IPS-20b (cell line): ENCODE measurements at regions not wholly inside any gene's neighbourhood (a gene's known extent, or its start where the extent isn't known, plus 50 kb on each side); places are given as distances from the start of the nearest gene placed in this dataset.

ENCODE experiments used
- H3K27ac ChIP-seq: one replicate; pipeline ENCODE4 v1.5.1; 2013; ENCODE audit warnings: low read length
- H3K27me3 ChIP-seq: 2 replicates; pipeline ENCODE4 v1.6.1; 2013; ENCODE audit warnings: mild to moderate bottlenecking, low read length, inconsistent platforms; ENCODE audit not compliant: insufficient read depth
- H3K36me3 ChIP-seq: 2 replicates; pipeline ENCODE4 v1.6.1; 2013; ENCODE audit warnings: low read depth, mild to moderate bottlenecking, inconsistent platforms, low read length, moderate library complexity; ENCODE audit not compliant: insufficient read depth
- H3K4me1 ChIP-seq: 2 replicates; pipeline ENCODE4 v1.6.1; 2013; ENCODE audit warnings: mild to moderate bottlenecking, control low read depth, inconsistent platforms, low read length, moderate library complexity; ENCODE audit not compliant: insufficient read depth
- H3K4me3 ChIP-seq: 2 replicates; pipeline ENCODE4 v1.5.1; 2013; ENCODE audit warnings: mild to moderate bottlenecking, low read length, inconsistent platforms
- H3K9ac ChIP-seq: 2 replicates; pipeline ENCODE4 v1.6.1; 2013; ENCODE audit warnings: low read depth, mild to moderate bottlenecking, inconsistent platforms, low read length, moderate library complexity
- H3K9me3 ChIP-seq: 2 replicates; pipeline ENCODE4 v1.6.1; 2013; ENCODE audit warnings: mild to moderate bottlenecking, low read depth, low read length, inconsistent platforms; ENCODE audit not compliant: insufficient read depth

DNA sequence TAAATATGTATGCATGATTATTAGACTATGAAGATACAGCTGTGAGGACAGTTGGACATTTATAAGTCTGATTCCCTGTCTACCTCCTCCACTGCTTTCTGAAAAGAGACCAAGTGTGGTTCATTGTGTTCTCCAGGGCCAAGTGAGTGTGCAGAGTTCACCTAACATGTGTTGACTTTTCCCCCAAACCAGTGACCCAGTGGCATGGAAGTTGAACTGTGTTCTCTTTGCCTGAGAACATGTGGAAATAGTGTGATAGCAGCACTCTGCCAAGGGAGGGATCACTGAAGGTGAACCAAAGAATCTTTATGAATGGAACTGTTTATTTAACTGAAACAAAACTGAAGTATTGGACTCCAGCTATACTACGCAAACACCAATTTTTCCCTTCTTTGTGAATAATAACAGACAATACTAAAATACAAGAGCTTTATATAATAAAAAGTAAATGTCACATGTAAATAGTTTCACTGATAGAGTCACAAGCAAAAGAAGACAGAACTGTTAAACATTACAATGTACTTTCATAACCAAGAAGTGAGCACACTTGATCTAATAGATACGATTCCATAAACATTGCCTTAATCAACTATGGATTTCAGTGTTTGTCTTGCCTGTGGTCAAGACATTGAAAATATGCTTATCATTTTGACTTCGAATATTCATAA is 200.3 kb upstream of the FUT9 start:
- Histone ChIP-seq H3K27ac (no peak overlapping the region), H3K36me3 (no peaks in the 10 kb centered on the region), H3K4me3 (no peak overlapping the region), H3K27me3 (no peaks in the 10 kb centered on the region), H3K9ac (no peak overlapping the region), H3K4me1 (no peaks in the 10 kb centered on the region), H3K9me3 (no peaks in the 10 kb centered on the region)

GRCh38 chr6:95819461-95819860 is 196.3 kb upstream of the FUT9 start:
- no peaks in the 10 kb centered on the region for H3K27me3 ChIP-seq
- H3K36me3 ChIP-seq: no peaks in the 10 kb centered on the region
- no peak overlapping the region for H3K27ac ChIP-seq
- no peaks in the 10 kb centered on the region for H3K4me1 ChIP-seq
- H3K9ac ChIP-seq: no peak overlapping the region
- H3K9me3 ChIP-seq: no peaks in the 10 kb centered on the region
- no peak overlapping the region for H3K4me3 ChIP-seq

DNA sequence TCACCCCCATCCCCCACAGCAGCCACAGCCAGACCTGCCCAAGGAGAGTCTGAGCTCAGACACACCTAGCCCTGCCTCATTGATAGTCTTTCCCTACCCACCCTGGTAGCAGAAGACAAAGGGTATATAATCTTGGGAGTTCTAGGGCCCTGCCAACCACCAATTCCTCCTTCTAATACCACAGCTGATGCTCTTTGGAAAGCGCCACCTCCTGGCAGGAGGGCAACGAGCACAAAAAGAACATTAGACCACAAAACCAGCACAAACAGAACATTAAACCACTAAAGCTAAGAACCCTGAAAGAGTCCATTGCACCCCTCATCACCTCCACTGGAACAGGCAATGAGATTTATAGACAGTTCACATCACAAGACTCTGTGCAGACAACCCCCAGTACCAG is 195.8 kb upstream of the FUT9 start:
- H3K27ac ChIP-seq: no peak overlapping the region
- H3K4me3 ChIP-seq: no peak overlapping the region
- H3K27me3 ChIP-seq: no peaks in the 10 kb centered on the region
- no peaks in the 10 kb centered on the region for H3K36me3 ChIP-seq
- H3K9me3 ChIP-seq: no peaks in the 10 kb centered on the region
- H3K4me1 ChIP-seq: no peaks in the 10 kb centered on the region
- H3K9ac ChIP-seq: no peak overlapping the region

DNA sequence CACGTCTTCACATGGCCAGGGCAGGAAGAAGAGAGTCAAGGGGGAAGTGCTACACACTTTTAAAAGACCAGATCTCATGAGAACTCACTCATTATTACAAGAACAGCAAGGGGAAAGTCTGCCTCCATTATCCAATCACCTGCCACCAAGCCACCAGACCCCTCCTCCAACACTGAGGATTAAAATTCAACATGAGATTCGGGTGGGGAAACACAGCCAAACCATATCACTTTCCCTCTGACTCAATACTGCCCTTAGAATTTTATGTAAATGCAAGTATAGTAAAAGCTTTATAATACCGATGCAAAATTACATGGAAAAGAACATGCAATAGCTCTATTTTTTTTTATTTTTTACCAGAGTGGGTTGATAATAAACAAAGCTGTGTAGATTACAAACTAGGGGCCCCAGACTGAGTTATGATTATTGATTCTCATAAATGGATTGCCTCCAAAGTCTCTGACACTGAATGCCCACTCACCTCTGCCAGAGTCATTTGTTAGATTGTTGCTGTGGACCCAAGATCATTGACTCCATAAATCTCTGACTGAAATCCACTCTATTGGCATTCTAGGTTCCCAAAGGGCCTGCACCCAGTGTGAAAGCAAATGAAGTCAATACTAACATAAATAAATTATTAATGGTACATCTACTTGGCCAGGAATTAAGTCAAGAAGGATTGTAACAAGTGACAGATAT is 184.8 kb upstream of the FUT9 start:
- H3K4me1 ChIP-seq: no peaks in the 10 kb centered on the region
- H3K9ac ChIP-seq: no peak overlapping the region
- H3K4me3 ChIP-seq: no peak overlapping the region
- H3K27me3 ChIP-seq: no peaks in the 10 kb centered on the region
- no peaks in the 10 kb centered on the region; the same call in 1 of the 2 replicates for H3K9me3 ChIP-seq
- H3K36me3 ChIP-seq: no peaks in the 10 kb centered on the region
- H3K27ac ChIP-seq: no peak overlapping the region

DNA sequence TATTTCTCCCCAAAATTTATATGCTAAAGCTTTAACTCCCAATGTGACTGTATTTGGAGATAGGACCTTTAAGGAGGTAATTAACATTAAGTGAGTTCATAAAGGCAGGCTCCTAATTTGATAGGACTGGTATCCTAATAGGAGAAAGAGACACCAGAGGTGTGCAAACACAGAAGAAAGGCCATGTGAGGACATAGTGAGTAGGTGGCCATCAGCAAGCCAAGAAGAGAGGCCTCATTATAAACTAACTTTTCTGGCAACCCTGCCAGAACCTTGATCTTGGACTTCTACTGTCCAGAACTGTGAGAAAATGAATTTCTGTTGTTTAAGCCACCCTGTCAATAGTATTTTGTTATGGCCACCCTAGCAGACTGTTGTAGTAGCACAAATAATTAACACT is 177.9 kb upstream of the FUT9 start:
- Histone ChIP-seq H3K9me3 (no peaks in the 10 kb centered on the region), H3K36me3 (no peaks in the 10 kb centered on the region), H3K27me3 (no peaks in the 10 kb centered on the region), H3K4me3 (no peak overlapping the region), H3K4me1 (peaks cover 6% of the 10 kb centered on the region; the same call in 1 of the 2 replicates), H3K9ac (no peak overlapping the region), H3K27ac (no peak overlapping the region)

GRCh38 chr6:95841560-95841959 is 174.2 kb upstream of the FUT9 start:
- no peak overlapping the region for H3K27ac ChIP-seq
- H3K4me1 ChIP-seq: peaks cover 6% of the 10 kb centered on the region; the same call in 1 of the 2 replicates
- H3K9me3 ChIP-seq: no peaks in the 10 kb centered on the region
- no peak overlapping the region for H3K9ac ChIP-seq
- H3K27me3 ChIP-seq: no peaks in the 10 kb centered on the region
- no peak overlapping the region for H3K4me3 ChIP-seq
- H3K36me3 ChIP-seq: no peaks in the 10 kb centered on the region

- Histone ChIP-seq H3K27me3 (no peaks in the 10 kb centered on the region), H3K27ac (no peak overlapping the region), H3K9me3 (no peaks in the 10 kb centered on the region), H3K4me3 (no peak overlapping the region), H3K36me3 (no peaks in the 10 kb centered on the region), H3K9ac (no peak overlapping the region), H3K4me1 (peaks cover 2% of the 10 kb centered on the region; the same call in 1 of the 2 replicates)
Observed at GRCh38 chr6:95846652-95847051, 169.1 kb upstream of the FUT9 start.

DNA sequence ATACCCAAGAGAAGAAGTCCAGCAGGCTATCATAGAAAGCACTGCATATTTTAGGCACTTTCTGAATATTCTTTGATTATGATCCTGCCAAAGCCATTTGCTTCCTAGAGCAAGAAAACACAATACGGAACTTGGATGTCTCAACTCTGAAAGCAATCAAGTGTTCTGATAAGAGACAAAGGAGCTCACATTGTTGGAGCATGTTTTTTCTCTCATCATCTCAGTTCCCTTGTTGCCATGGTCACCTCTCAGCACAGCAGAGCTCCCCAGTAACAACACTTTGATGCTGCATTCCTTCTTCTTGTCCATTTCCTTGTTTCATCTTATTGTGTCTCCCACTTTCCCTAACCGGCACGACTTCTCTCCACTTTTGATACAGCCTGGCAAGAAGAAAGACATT is 168.7 kb upstream of the FUT9 start:
- no peaks in the 10 kb centered on the region for H3K27me3 ChIP-seq
- no peak overlapping the region for H3K27ac ChIP-seq
- H3K4me1 ChIP-seq: no peaks in the 10 kb centered on the region
- no peak overlapping the region for H3K9ac ChIP-seq
- no peaks in the 10 kb centered on the region for H3K36me3 ChIP-seq
- H3K9me3 ChIP-seq: no peaks in the 10 kb centered on the region
- no peak overlapping the region for H3K4me3 ChIP-seq

GRCh38 chr6:95848717-95849116 is 167.1 kb upstream of the FUT9 start:
- Histone ChIP-seq H3K4me3 (no peak overlapping the region), H3K27me3 (no peaks in the 10 kb centered on the region), H3K4me1 (no peaks in the 10 kb centered on the region), H3K36me3 (no peaks in the 10 kb centered on the region), H3K9me3 (no peaks in the 10 kb centered on the region), H3K9ac (no peak overlapping the region), H3K27ac (no peak overlapping the region)

DNA sequence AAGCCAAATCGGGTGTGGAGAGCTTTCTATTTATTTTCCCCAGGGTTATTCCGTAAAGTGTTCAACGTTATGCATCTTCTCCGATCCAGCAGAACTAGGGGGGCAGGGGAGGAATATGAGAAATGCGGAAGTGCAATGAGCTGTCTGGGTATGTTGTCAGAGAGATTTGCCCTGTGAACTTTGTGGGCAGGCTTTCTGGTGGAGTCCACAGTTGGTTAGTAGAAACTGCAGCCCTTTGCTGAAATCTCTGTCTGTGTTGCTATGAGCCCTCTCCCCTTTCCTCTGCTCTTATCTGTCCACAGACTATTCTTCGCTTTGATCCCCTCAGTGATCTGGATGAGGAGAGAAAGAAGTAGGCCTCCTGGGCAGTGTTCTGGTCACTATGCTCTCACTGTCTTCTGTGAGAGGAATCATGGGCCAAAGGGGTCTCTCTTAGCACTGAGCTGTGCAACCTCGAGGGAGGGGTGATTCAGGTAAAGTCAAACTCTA is 158.9 kb upstream of the FUT9 start:
- no peaks in the 10 kb centered on the region for H3K36me3 ChIP-seq
- H3K4me3 ChIP-seq: no peak overlapping the region
- H3K9me3 ChIP-seq: no peaks in the 10 kb centered on the region
- H3K4me1 ChIP-seq: no peaks in the 10 kb centered on the region
- no peaks in the 10 kb centered on the region for H3K27me3 ChIP-seq
- H3K9ac ChIP-seq: no peak overlapping the region
- H3K27ac ChIP-seq: no peak overlapping the region

- no peaks in the 10 kb centered on the region for H3K9me3 ChIP-seq
- H3K4me1 ChIP-seq: no peaks in the 10 kb centered on the region
- H3K27ac ChIP-seq: no peak overlapping the region
- H3K4me3 ChIP-seq: no peak overlapping the region
- no peaks in the 10 kb centered on the region for H3K36me3 ChIP-seq
- H3K9ac ChIP-seq: no peak overlapping the region
- H3K27me3 ChIP-seq: no peaks in the 10 kb centered on the region
Observed at GRCh38 chr6:95865857-95866256, 149.9 kb upstream of the FUT9 start.

GRCh38 chr6:95866732-95867131 is 149.0 kb upstream of the FUT9 start:
- Histone ChIP-seq H3K27ac (no peak overlapping the region), H3K36me3 (no peaks in the 10 kb centered on the region), H3K9ac (no peak overlapping the region), H3K9me3 (no peaks in the 10 kb centered on the region), H3K4me1 (no peaks in the 10 kb centered on the region), H3K27me3 (no peaks in the 10 kb centered on the region), H3K4me3 (no peak overlapping the region)
